ENCODE measurements at regions not wholly inside any gene's neighbourhood (a gene's known extent, or its start where the extent isn't known, plus 50 kb on each side); places are given as distances from the start of the nearest gene placed in this dataset.
"Not testable (repeated sequence)": the region's sequence is repeated elsewhere in the genome, so short reads cannot be mapped to it uniquely, and the experiment has no call there.

- TF ChIP-seq, protein P1, sequence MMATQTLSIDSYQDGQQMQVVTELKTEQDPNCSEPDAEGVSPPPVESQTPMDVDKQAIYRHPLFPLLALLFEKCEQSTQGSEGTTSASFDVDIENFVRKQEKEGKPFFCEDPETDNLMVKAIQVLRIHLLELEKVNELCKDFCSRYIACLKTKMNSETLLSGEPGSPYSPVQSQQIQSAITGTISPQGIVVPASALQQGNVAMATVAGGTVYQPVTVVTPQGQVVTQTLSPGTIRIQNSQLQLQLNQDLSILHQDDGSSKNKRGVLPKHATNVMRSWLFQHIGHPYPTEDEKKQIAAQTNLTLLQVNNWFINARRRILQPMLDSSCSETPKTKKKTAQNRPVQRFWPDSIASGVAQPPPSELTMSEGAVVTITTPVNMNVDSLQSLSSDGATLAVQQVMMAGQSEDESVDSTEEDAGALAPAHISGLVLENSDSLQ (IDR thresholded peaks at IDR 0.05) = not testable (repeated sequence)
- not testable (repeated sequence) for TF ChIP-seq FOXK2 (IDR thresholded peaks at IDR 0.05); SP1 (IDR thresholded peaks at IDR 0.05); L3MBTL2 (conservative IDR thresholded peaks at IDR 0.05); ELF4 (IDR thresholded peaks at IDR 0.05)
Observed at GRCh38 chr5:7309715-7310114, 86.2 kb upstream of the ADCY2 start.

All from HEK293T (cell line).